ENCODE measurements at regions not wholly inside any gene's neighbourhood (a gene's known extent, or its start where the extent isn't known, plus 50 kb on each side); places are given as distances from the start of the nearest gene placed in this dataset.
"Not testable (repeated sequence)": the region's sequence is repeated elsewhere in the genome, so short reads cannot be mapped to it uniquely, and the experiment has no call there.

GRCh38 chr22:23396362-23397007, 183.6 kb downstream of the IGLL1 start:
- Mint-ChIP-seq H3K4me3 (no peak overlapping the region), H3K27me3 (ENCODE audit: low read depth, poor library complexity) (peaks cover 6% of the 10 kb centered on the region), H3K27ac (peak overlapping the region; percentile 81), H3K4me1 (peaks cover 56% of the 10 kb centered on the region), H3K36me3 (ENCODE audit: low read depth) (peaks cover 17% of the 10 kb centered on the region), H3K9me3 (no peaks in the 10 kb centered on the region)
- no peak for DNase-seq
- no peak for TF ChIP-seq CTCF (IDR thresholded peaks at IDR 0.05)

- Mint-ChIP-seq H3K27me3 (ENCODE audit: low read depth, poor library complexity) (peaks cover 7% of the 10 kb centered on the region), H3K9me3 (no peaks in the 10 kb centered on the region), H3K36me3 (ENCODE audit: low read depth) (peaks cover 25% of the 10 kb centered on the region), H3K4me1 (peaks cover 55% of the 10 kb centered on the region), H3K27ac (peak overlapping the region; percentile 48), H3K4me3 (no peak overlapping the region)
- no peak for TF ChIP-seq CTCF (IDR thresholded peaks at IDR 0.05)
- DNase-seq, result no peak
Measured at GRCh38 chr22:23395530-23396361, 184.3 kb downstream of the IGLL1 start.

- Mint-ChIP-seq H3K4me3 (no peak overlapping the region), H3K27me3 (ENCODE audit: low read depth, poor library complexity) (peaks cover 3% of the 10 kb centered on the region), H3K4me1 (peaks cover 57% of the 10 kb centered on the region), H3K36me3 (ENCODE audit: low read depth) (peaks cover 33% of the 10 kb centered on the region), H3K9me3 (no peaks in the 10 kb centered on the region), H3K27ac (peak overlapping the region; percentile 48)
- no peak for DNase-seq
- TF ChIP-seq CTCF (IDR thresholded peaks at IDR 0.05), result no peak
Measured at GRCh38 chr22:23394525-23395326, 185.4 kb downstream of the IGLL1 start.

- no peak overlapping the region for H3K4me3 Mint-ChIP-seq
- H3K9me3 Mint-ChIP-seq, result no peaks in the 10 kb centered on the region
- no peak overlapping the region for H3K27ac Mint-ChIP-seq
- peaks cover 39% of the 10 kb centered on the region for H3K36me3 Mint-ChIP-seq (ENCODE audit: low read depth)
- H3K27me3 Mint-ChIP-seq (ENCODE audit: low read depth, poor library complexity), result peaks cover 3% of the 10 kb centered on the region
- TF ChIP-seq CTCF (IDR thresholded peaks at IDR 0.05), result no peak
- no peak for DNase-seq
- peaks cover 55% of the 10 kb centered on the region for H3K4me1 Mint-ChIP-seq
Measured at GRCh38 chr22:23393721-23394320, 186.3 kb downstream of the IGLL1 start.

- DNase-seq; H3K27ac Mint-ChIP-seq; H3K4me3 Mint-ChIP-seq; H3K27me3 Mint-ChIP-seq (ENCODE audit: low read depth, poor library complexity); H3K9me3 Mint-ChIP-seq: not testable (repeated sequence)
- Mint-ChIP-seq H3K36me3 (ENCODE audit: low read depth) (peaks cover 39% of the 10 kb centered on the region), H3K4me1 (peaks cover 51% of the 10 kb centered on the region)
Measured at GRCh38 chr22:23393199-23393598, 186.9 kb downstream of the IGLL1 start.
